Activated CD8-positive, alpha-beta T cell treated with anti-CD3 and anti-CD28 coated beads, Interleukin-2, amount 10 ng/mL, durations not matched to agents 7 days and 5 days (primary cell): ENCODE measurements at regions not wholly inside any gene's neighbourhood (a gene's known extent, or its start where the extent isn't known, plus 50 kb on each side); places are given as distances from the start of the nearest gene placed in this dataset.

ENCODE experiments used
- ATAC-seq: fragments of 150-1000 bp; cut with Tn5 transposase; one replicate; pipeline ENCODE4 v1.10.0; 2021; ENCODE audit warnings: moderate library complexity
- CTCF ChIA-PET: fragments of 350-600 bp; sonication (Branson Sonifier 250); formaldehyde crosslinking; loops from one replicate; lab custom pipeline; 2021; ENCODE audit warnings: antibody characterized with exemption; lab: Charles Lee
- POLR2A ChIA-PET: fragments of 350-600 bp; sonication (Branson Sonifier 250); formaldehyde crosslinking; loops from one replicate; lab custom pipeline; 2021; ENCODE audit warnings: antibody characterized with exemption; lab: Charles Lee
- DNase-seq: peaks from one replicate; pipeline ENCODE4 v3.0.0-alpha.2; 2020
- H3K27ac Mint-ChIP-seq: one replicate; pipeline ENCODE4 v1.8.0; 2021; ENCODE audit warnings: mild to moderate bottlenecking, mixed read lengths
- H3K27me3 Mint-ChIP-seq: one replicate; pipeline ENCODE4 v1.8.0; 2021; ENCODE audit warnings: low read depth, mixed read lengths
- H3K36me3 Mint-ChIP-seq: one replicate; pipeline ENCODE4 v1.8.0; 2021; ENCODE audit warnings: low read depth, mixed read lengths
- H3K4me1 Mint-ChIP-seq: one replicate; pipeline ENCODE4 v1.8.0; 2021; ENCODE audit warnings: low read depth, mixed read lengths
- H3K4me3 Mint-ChIP-seq: one replicate; pipeline ENCODE4 v1.8.0; 2021; ENCODE audit warnings: mild to moderate bottlenecking, mixed read lengths
- H3K9me3 Mint-ChIP-seq: one replicate; pipeline ENCODE4 v1.8.0; 2022; ENCODE audit warnings: mixed read lengths; ENCODE audit not compliant: insufficient read depth

GRCh38 chr9:25613709-25614108 is 64.5 kb downstream of the TUSC1 start:
- Mint-ChIP-seq H3K9me3 (peaks cover 19% of the 10 kb centered on the region), H3K27ac (no peak overlapping the region), H3K4me1 (no peaks in the 10 kb centered on the region), H3K36me3 (no peaks in the 10 kb centered on the region), H3K4me3 (no peak overlapping the region), H3K27me3 (no peaks in the 10 kb centered on the region)
- ATAC-seq (no peak), DNase-seq (no peak)
- POLR2A ChIA-PET = no interaction called here
- CTCF ChIA-PET = interaction anchor here (0.5 kb wide), 1 partner anchor 1841 kb away, joined by 3 read pairs; no protein-coding TSS in a partner anchor

- H3K27me3 Mint-ChIP-seq = no peaks in the 10 kb centered on the region
- POLR2A ChIA-PET = no interaction called here
- ATAC-seq = no peak
Observed at GRCh38 chr9:25603106-25603505, 75.1 kb downstream of the TUSC1 start.

GRCh38 chr9:25602400-25603044 is 75.7 kb downstream of the TUSC1 start:
- DNase-seq = no peak
- ChIA-PET POLR2A (no interaction called here), CTCF (no interaction called here)
- Mint-ChIP-seq H3K36me3 (no peaks in the 10 kb centered on the region), H3K9me3 (peaks cover 11% of the 10 kb centered on the region), H3K4me1 (no peaks in the 10 kb centered on the region), H3K27me3 (no peaks in the 10 kb centered on the region), H3K27ac (no peak overlapping the region), H3K4me3 (no peak overlapping the region)
- no peak for ATAC-seq

More at GRCh38 chr9:25603106-25603505, 75.1 kb downstream of the TUSC1 start:
- no peak for DNase-seq
- Mint-ChIP-seq H3K4me1 (no peaks in the 10 kb centered on the region), H3K36me3 (no peaks in the 10 kb centered on the region), H3K27ac (no peak overlapping the region), H3K9me3 (peaks cover 12% of the 10 kb centered on the region), H3K4me3 (no peak overlapping the region)
- CTCF ChIA-PET = no interaction called here

GRCh38 chr9:25600501-25600900 is 77.7 kb downstream of the TUSC1 start:
- CTCF ChIA-PET = no interaction called here
- ATAC-seq = no peak
- Mint-ChIP-seq H3K4me3 (no peak overlapping the region), H3K4me1 (no peaks in the 10 kb centered on the region), H3K9me3 (peaks cover 19% of the 10 kb centered on the region), H3K36me3 (no peaks in the 10 kb centered on the region), H3K27ac (no peak overlapping the region), H3K27me3 (no peaks in the 10 kb centered on the region)
- no peak for DNase-seq
- POLR2A ChIA-PET = no interaction called here

GRCh38 chr9:25584611-25585010 is 93.6 kb downstream of the TUSC1 start:
- POLR2A ChIA-PET = no interaction called here
- H3K4me1 Mint-ChIP-seq = no peaks in the 10 kb centered on the region
- no peak for ATAC-seq
- H3K36me3 Mint-ChIP-seq = no peaks in the 10 kb centered on the region
- DNase-seq = no peak
- CTCF ChIA-PET = no interaction called here
- no peaks in the 10 kb centered on the region for H3K27me3 Mint-ChIP-seq
- no peak overlapping the region for H3K4me3 Mint-ChIP-seq
- H3K27ac Mint-ChIP-seq = no peak overlapping the region
- peaks cover 10% of the 10 kb centered on the region for H3K9me3 Mint-ChIP-seq

GRCh38 chr9:25573281-25573680 is 105.0 kb downstream of the TUSC1 start:
- Mint-ChIP-seq H3K4me3 (no peak overlapping the region), H3K36me3 (no peaks in the 10 kb centered on the region), H3K27ac (no peak overlapping the region), H3K4me1 (no peaks in the 10 kb centered on the region), H3K9me3 (peaks cover 5% of the 10 kb centered on the region), H3K27me3 (no peaks in the 10 kb centered on the region)
- DNase-seq (no peak), ATAC-seq (no peak)
- ChIA-PET CTCF (no interaction called here), POLR2A (no interaction called here)

- Mint-ChIP-seq H3K27me3 (no peaks in the 10 kb centered on the region), H3K4me1 (no peaks in the 10 kb centered on the region), H3K27ac (no peak overlapping the region), H3K36me3 (no peaks in the 10 kb centered on the region), H3K9me3 (peaks cover 9% of the 10 kb centered on the region), H3K4me3 (no peak overlapping the region)
- POLR2A ChIA-PET = no interaction called here
- ATAC-seq (no peak), DNase-seq (no peak)
- CTCF ChIA-PET = no interaction called here
Observed at GRCh38 chr9:25571491-25571890, 106.8 kb downstream of the TUSC1 start.

- no peaks in the 10 kb centered on the region for H3K4me1 Mint-ChIP-seq
- no peaks in the 10 kb centered on the region for H3K36me3 Mint-ChIP-seq
- no peak for ATAC-seq
- DNase-seq = no peak
- no peak overlapping the region for H3K4me3 Mint-ChIP-seq
- ChIA-PET POLR2A (no interaction called here), CTCF (no interaction called here)
- no peaks in the 10 kb centered on the region for H3K27me3 Mint-ChIP-seq
- no peak overlapping the region for H3K27ac Mint-ChIP-seq
- peaks cover 15% of the 10 kb centered on the region for H3K9me3 Mint-ChIP-seq
Observed at GRCh38 chr9:25570802-25571201, 107.4 kb downstream of the TUSC1 start.

- Mint-ChIP-seq H3K27me3 (no peaks in the 10 kb centered on the region), H3K4me1 (no peaks in the 10 kb centered on the region), H3K27ac (no peak overlapping the region), H3K4me3 (no peak overlapping the region), H3K9me3 (peaks cover 34% of the 10 kb centered on the region), H3K36me3 (no peaks in the 10 kb centered on the region)
- DNase-seq (no peak), ATAC-seq (no peak)
- ChIA-PET POLR2A (no interaction called here), CTCF (no interaction called here)
Observed at GRCh38 chr9:25562101-25562500, 116.1 kb downstream of the TUSC1 start.

- no peaks in the 10 kb centered on the region for H3K4me1 Mint-ChIP-seq
- no peaks in the 10 kb centered on the region for H3K36me3 Mint-ChIP-seq
- no peaks in the 10 kb centered on the region for H3K27me3 Mint-ChIP-seq
- H3K27ac Mint-ChIP-seq = no peak overlapping the region
- no peak for ATAC-seq
- ChIA-PET CTCF (no interaction called here), POLR2A (no interaction called here)
- peaks cover 21% of the 10 kb centered on the region for H3K9me3 Mint-ChIP-seq
- no peak overlapping the region for H3K4me3 Mint-ChIP-seq
- DNase-seq = no peak
Observed at GRCh38 chr9:25557645-25558300, 120.5 kb downstream of the TUSC1 start.

GRCh38 chr9:25556540-25556939 is 121.7 kb downstream of the TUSC1 start:
- ChIA-PET CTCF (no interaction called here), POLR2A (no interaction called here)
- peaks cover 17% of the 10 kb centered on the region for H3K9me3 Mint-ChIP-seq
- DNase-seq = no peak
- H3K27ac Mint-ChIP-seq = no peak overlapping the region
- no peak overlapping the region for H3K4me3 Mint-ChIP-seq
- no peaks in the 10 kb centered on the region for H3K36me3 Mint-ChIP-seq
- ATAC-seq = no peak
- H3K27me3 Mint-ChIP-seq = no peaks in the 10 kb centered on the region
- H3K4me1 Mint-ChIP-seq = no peaks in the 10 kb centered on the region

- Mint-ChIP-seq H3K4me1 (no peaks in the 10 kb centered on the region), H3K9me3 (peaks cover 23% of the 10 kb centered on the region), H3K4me3 (no peak overlapping the region), H3K27me3 (no peaks in the 10 kb centered on the region), H3K36me3 (no peaks in the 10 kb centered on the region), H3K27ac (no peak overlapping the region)
- DNase-seq = no peak
- ChIA-PET POLR2A (no interaction called here), CTCF (no interaction called here)
- ATAC-seq = no peak
Observed at GRCh38 chr9:25548847-25549246, 129.4 kb downstream of the TUSC1 start.
